Lung (tissue), 11 donors: ENCODE measurements at regions not wholly inside any gene's neighbourhood (a gene's known extent, or its start where the extent isn't known, plus 50 kb on each side); places are given as distances from the start of the nearest gene placed in this dataset.
"Not testable (repeated sequence)": the region's sequence is repeated elsewhere in the genome, so short reads cannot be mapped to it uniquely, and the experiment has no call there.

Experiments
- ATAC-seq: fragments of 200-7000 bp; cut with Tn5 transposase; one replicate; pipeline ENCODE4 v1.9.1; 2020; ENCODE audit warnings: moderate number of reproducible peaks; ENCODE audit not compliant: insufficient read depth, low FRiP score
- DNase-seq, 3 donors: peaks; one replicate each; pipeline ENCODE4 v3.0.0-alpha.2; 2013 to 2017
- H3K27ac ChIP-seq, 2 donors: one replicate each; pipeline ENCODE4 v1.5.1; 2013; ENCODE audit warnings: mild to moderate bottlenecking in 2 of 2, moderate library complexity in 2 of 2, control low read depth in 1 of 2, inconsistent platforms in 1 of 2, low read depth in 1 of 2, low read length in 1 of 2
- H3K27me3 ChIP-seq, 3 donors: one replicate each; pipeline ENCODE4 v1.5.1; 2013; ENCODE audit warnings: low read length in 2 of 3; ENCODE audit not compliant: control insufficient read depth in 3 of 3, insufficient read depth in 3 of 3
- H3K36me3 ChIP-seq, 4 donors: one replicate each; pipeline ENCODE4 v1.5.1; 2013; ENCODE audit warnings: low read length in 4 of 4, mild to moderate bottlenecking in 1 of 4, moderate library complexity in 1 of 4; ENCODE audit not compliant: control insufficient read depth in 4 of 4, insufficient read depth in 4 of 4
- H3K4me1 ChIP-seq, 5 donors: one replicate each; pipeline ENCODE4 v1.5.1; 2013; ENCODE audit warnings: low read length in 5 of 5, mild to moderate bottlenecking in 2 of 5, moderate library complexity in 1 of 5; ENCODE audit not compliant: control insufficient read depth in 5 of 5, insufficient read depth in 5 of 5
- H3K4me3 ChIP-seq: one replicate; pipeline ENCODE4 v1.5.1; 2013; ENCODE audit warnings: mild to moderate bottlenecking, control low read depth, moderate library complexity
- H3K9ac ChIP-seq, 2 donors: one replicate each; pipeline ENCODE4 v1.5.1; 2013; ENCODE audit warnings: low read length in 2 of 2, control low read depth in 1 of 2; ENCODE audit not compliant: insufficient read depth in 1 of 2
- H3K9me3 ChIP-seq, 4 donors: one replicate each; pipeline ENCODE4 v1.5.1; 2013; ENCODE audit warnings: low read length in 3 of 4, mild to moderate bottlenecking in 1 of 4, moderate library complexity in 1 of 4; ENCODE audit not compliant: control insufficient read depth in 4 of 4, insufficient read depth in 3 of 4
- WGBS, 2 donors: extraction: QIAGEN DNeasy Blood & Tissue Kit; methylation state at CpG; one replicate each; pipeline ENCODE4 v1.1.7; 2013; 5-methylcytosine and 5-hydroxymethylcytosine counted together
- TF ChIP-seq, protein P1 (sequence below): IDR thresholded peaks from 2 replicates; pipeline ENCODE4 v1.5.1; 2012; ENCODE audit warnings: mild to moderate bottlenecking; ENCODE audit errors: control extremely low read depth, extremely low read depth
- donor health status: control.
- donor health status: control.
- donor health status: Bipolar disorder and iron deficiency.
- donor health status: healthy.
- donor health status: DM: yes; HTN: yes; CAD: no.

DNA sequence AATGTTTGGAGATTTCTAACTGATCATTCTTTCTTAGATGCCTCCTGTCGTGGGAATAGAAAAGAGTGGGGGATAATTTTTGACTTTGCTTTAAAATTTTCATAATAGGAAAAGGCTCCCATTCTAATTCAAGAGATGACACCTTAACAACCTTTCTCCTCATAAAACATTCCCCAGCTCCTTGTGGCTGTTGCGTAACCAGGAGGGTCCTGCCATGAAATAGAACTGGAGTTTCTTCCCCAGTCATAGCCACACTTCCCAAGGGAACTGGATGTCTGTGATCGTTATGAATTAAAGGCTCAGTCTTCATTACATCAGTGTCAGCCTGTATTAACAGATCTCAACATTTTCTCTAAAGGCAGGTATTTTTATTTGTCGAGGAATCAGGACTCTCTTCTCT is 119.9 kb upstream of the DAP start:
- no peak overlapping the region for H3K4me3 ChIP-seq
- no peaks in the 10 kb centered on the region for H3K4me1 ChIP-seq
- ATAC-seq (no peak), DNase-seq (no peak)
- WGBS, 2 donors = 74 to 81% methylated on average over 4 of the region's 4 CpGs
- H3K9me3 ChIP-seq = no peaks in the 10 kb centered on the region
- H3K9ac ChIP-seq = no peak overlapping the region
- H3K27me3 ChIP-seq = no peaks in the 10 kb centered on the region
- TF ChIP-seq, protein P1, sequence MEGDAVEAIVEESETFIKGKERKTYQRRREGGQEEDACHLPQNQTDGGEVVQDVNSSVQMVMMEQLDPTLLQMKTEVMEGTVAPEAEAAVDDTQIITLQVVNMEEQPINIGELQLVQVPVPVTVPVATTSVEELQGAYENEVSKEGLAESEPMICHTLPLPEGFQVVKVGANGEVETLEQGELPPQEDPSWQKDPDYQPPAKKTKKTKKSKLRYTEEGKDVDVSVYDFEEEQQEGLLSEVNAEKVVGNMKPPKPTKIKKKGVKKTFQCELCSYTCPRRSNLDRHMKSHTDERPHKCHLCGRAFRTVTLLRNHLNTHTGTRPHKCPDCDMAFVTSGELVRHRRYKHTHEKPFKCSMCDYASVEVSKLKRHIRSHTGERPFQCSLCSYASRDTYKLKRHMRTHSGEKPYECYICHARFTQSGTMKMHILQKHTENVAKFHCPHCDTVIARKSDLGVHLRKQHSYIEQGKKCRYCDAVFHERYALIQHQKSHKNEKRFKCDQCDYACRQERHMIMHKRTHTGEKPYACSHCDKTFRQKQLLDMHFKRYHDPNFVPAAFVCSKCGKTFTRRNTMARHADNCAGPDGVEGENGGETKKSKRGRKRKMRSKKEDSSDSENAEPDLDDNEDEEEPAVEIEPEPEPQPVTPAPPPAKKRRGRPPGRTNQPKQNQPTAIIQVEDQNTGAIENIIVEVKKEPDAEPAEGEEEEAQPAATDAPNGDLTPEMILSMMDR = no peak
- H3K27ac ChIP-seq = no peak overlapping the region
- H3K36me3 ChIP-seq = no peaks in the 10 kb centered on the region

DNA sequence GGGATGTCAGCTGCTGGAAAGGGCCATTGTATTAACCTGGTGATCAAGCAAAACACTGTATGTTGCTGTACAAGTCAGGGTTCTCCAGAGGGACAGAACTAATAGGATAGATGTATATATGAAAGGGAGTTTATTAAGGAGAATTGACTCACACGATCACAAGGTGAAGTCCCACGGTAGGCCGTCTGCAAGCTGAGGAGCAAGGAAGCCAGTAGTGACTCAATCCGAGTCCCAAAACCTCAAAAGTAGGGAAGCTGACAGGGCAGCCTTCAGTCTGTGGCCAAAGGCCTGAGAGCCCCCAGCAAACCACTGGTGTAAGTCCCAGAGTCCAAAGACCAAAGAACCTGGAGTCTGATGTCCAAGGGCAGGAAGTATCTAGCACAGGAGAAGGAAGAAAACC is 116.0 kb upstream of the DAP start:
- H3K4me1 ChIP-seq, H3K9me3 ChIP-seq, H3K27ac ChIP-seq, H3K36me3 ChIP-seq, ATAC-seq, H3K9ac ChIP-seq, H3K4me3 ChIP-seq, H3K27me3 ChIP-seq, DNase-seq: not testable (repeated sequence)
- 26 to 68% methylated on average over 4 of the region's 4 CpGs for WGBS, 2 donors

DNA sequence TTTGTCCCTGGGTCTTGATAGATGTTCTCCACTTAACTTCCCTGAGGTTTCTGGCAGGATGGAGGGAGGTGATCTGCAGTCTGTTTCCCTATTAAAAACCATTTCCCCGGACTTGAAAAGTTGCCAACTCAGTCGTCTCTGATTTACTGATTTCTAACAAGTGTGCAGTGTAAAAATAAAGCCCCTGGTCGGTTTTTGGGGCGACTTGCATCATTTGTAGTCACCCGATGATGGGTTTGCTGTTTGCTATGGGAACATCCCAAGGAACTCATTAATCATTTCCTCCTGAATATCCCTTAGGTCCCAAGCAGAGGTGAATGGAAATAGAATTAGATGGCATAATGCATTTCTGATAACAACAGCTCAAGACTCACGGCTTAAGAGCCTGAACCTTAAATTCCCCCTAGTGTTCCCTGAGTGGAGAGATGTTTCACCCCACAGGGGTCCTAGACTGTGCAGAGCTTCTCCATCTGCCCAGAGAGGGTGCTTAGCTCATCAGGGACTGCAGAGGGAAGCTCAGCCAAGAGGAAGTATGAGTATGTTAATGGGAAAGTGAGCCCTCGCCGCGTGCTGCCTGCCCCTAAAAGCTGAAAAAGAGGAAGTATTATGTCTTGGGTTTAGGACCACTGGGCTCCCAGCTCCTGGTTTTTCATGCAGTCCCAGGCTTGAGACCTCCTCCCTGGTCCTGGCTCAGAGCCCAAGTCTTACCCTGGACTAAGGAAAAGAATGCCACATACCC is 115.1 kb upstream of the DAP start:
- Histone ChIP-seq H3K9ac (no peak overlapping the region), H3K36me3 (no peaks in the 10 kb centered on the region), H3K4me1 (no peaks in the 10 kb centered on the region), H3K9me3 (no peaks in the 10 kb centered on the region), H3K4me3 (no peak overlapping the region), H3K27ac (no peak overlapping the region), H3K27me3 (no peaks in the 10 kb centered on the region)
- TF ChIP-seq, protein P1 = no peak
- DNase-seq (no peak), ATAC-seq (no peak)
- WGBS, 2 donors = 20 to 39% methylated on average over 9 of the region's 9 CpGs

DNA sequence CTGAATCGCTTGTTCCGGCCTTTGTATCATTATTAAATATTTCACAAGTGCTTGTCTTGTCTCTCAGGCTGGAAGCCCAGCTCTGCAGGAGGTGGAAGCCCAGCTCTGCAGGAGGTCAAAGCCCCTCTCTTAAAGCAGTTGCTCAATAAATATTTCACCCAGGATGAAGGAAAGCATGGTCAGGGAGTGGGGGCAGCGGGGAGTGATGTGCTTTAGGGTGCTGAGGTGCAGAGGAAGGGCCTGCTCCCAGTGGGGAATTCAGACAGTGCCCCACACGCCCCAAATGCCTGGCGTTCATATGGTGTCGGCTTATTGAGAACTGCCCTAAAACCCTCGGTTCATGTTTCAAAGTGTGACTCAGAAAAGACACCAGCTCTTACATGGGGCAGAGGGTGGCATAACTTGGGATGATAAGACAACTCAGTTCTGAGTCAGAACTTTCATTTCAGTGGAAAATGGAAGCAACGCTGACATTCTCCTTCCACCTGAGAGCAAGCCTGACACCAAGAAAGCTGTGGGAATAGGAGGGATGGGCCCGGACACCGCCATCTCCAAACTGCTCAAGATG is 114.3 kb upstream of the DAP start:
- ATAC-seq = no peak

More for the DNA sequence above, 114.3 kb upstream of the DAP start:
- Histone ChIP-seq H3K36me3 (no peaks in the 10 kb centered on the region), H3K27me3 (no peaks in the 10 kb centered on the region), H3K27ac (no peak overlapping the region), H3K4me3 (no peak overlapping the region), H3K9me3 (no peaks in the 10 kb centered on the region), H3K9ac (no peak overlapping the region), H3K4me1 (no peaks in the 10 kb centered on the region)
- 92 to 93% methylated on average over 10 of the region's 10 CpGs for WGBS, 2 donors
- no peak for DNase-seq
- TF ChIP-seq, protein P1 = no peak
